OCI-LY1 (cell line): ENCODE measurements at regions not wholly inside any gene's neighbourhood (a gene's known extent, or its start where the extent isn't known, plus 50 kb on each side); places are given as distances from the start of the nearest gene placed in this dataset.

ENCODE experiments used
- EZH2 ChIP-seq: fragments of 200-600 bp; sonication (generic), shearing (Covaris generic); IDR thresholded peaks from 2 replicates; pipeline ENCODE4 v1.8.0; 2017; ENCODE audit warnings: borderline replicate concordance, mixed run types, mild to moderate bottlenecking, antibody characterized with exemption, low read length, moderate library complexity, mixed read lengths
- TF ChIP-seq, protein P1 (sequence below): fragments of 200-600 bp; sonication (generic), shearing (Covaris generic); IDR thresholded peaks from 2 replicates; pipeline ENCODE4 v1.5.1; 2017; ENCODE audit warnings: mild to moderate bottlenecking, antibody characterized with exemption, low read length, moderate library complexity, mixed read lengths

DNA sequence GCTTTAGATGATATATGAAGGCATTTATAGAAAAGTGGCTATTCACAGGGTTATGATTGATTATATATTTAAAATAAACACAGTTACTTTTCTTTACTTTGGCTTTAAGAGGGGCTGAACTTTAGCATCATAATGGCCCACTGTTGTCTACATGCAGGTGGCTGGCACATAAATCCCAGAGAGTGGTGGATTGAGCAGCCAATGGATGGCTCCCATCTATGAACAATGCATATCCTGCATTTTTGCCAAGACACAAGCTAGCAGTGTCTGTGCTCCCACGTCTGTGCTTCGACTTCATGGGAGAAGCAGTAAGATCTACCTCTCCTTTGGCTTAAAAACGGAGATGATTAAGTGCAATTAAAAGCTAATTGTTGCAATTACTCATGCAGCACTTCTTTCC lies 373.2 kb upstream of the CDH11 start:
- TF ChIP-seq, protein P1, sequence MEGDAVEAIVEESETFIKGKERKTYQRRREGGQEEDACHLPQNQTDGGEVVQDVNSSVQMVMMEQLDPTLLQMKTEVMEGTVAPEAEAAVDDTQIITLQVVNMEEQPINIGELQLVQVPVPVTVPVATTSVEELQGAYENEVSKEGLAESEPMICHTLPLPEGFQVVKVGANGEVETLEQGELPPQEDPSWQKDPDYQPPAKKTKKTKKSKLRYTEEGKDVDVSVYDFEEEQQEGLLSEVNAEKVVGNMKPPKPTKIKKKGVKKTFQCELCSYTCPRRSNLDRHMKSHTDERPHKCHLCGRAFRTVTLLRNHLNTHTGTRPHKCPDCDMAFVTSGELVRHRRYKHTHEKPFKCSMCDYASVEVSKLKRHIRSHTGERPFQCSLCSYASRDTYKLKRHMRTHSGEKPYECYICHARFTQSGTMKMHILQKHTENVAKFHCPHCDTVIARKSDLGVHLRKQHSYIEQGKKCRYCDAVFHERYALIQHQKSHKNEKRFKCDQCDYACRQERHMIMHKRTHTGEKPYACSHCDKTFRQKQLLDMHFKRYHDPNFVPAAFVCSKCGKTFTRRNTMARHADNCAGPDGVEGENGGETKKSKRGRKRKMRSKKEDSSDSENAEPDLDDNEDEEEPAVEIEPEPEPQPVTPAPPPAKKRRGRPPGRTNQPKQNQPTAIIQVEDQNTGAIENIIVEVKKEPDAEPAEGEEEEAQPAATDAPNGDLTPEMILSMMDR = no peak
- no peak for TF ChIP-seq EZH2
